ENCODE measurements at regions not wholly inside any gene's neighbourhood (a gene's known extent, or its start where the extent isn't known, plus 50 kb on each side); places are given as distances from the start of the nearest gene placed in this dataset.

DNA sequence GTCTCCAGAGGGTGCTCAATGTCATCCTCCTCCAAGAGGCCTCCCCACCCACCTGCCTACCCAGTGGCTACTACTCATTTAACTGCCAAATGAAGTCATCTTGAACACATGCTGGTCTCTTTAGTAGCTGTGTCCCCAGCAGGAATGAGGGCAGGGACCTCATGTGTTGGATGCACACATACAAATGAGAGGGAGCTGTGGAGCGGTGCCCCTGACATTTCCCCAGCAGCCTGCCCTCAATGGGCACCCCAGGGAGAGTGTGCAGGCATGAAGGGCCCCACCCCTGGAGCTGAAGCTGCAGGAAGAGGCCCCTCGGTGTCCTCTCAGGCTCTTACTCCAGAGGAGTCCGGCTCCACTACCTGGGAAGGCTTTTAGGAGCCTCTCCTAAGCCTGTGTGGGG is 1322.7 kb downstream of the UQCRFS1 start:
- no peak overlapping the region for H3K4me3 Mint-ChIP-seq
- no peaks in the 10 kb centered on the region for H3K4me1 Mint-ChIP-seq

DNA sequence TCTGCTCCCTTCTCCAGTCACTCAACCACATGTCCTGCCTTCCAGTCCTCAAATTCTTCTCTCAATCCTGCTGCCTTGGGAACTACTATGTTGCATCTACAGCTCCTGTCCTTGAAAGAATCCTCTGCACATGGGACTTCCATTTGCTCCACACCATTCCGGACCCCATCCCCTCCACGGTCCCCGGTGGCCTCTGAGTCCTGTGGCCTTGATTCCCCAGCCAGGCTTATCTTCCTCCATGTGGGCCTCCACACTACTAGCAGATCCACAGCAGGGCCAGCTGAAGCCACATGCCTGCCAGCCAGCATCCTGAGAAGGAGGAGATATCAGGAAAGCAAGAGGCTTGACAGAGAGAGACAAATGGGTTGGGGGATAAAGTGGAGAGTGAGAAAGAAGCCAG is 1323.8 kb downstream of the UQCRFS1 start:
- peaks cover 8 to 25% (median 17%) of the 10 kb centered on the region in 6 donors for H3K9me3 Mint-ChIP-seq
- no peak overlapping the region for H3K27ac Mint-ChIP-seq
- H3K4me3 Mint-ChIP-seq = no peak overlapping the region
- DNase-seq = no peak
- no peaks in the 10 kb centered on the region for H3K36me3 Mint-ChIP-seq
- peaks cover 0 to 2% (median 0%) of the 10 kb centered on the region in 3 donors for H3K27me3 Mint-ChIP-seq (ENCODE audit: low read depth in 3 of 3)
- no peaks in the 10 kb centered on the region for H3K4me1 Mint-ChIP-seq

More for the DNA sequence above, 1322.7 kb downstream of the UQCRFS1 start:
- Mint-ChIP-seq H3K27me3 (ENCODE audit: low read depth in 3 of 3) (peaks cover 0 to 2% (median 0%) of the 10 kb centered on the region in 3 donors), H3K27ac (no peak overlapping the region), H3K9me3 (peaks cover 8 to 32% (median 19%) of the 10 kb centered on the region in 6 donors), H3K36me3 (no peaks in the 10 kb centered on the region)
- no peak for DNase-seq

DNA sequence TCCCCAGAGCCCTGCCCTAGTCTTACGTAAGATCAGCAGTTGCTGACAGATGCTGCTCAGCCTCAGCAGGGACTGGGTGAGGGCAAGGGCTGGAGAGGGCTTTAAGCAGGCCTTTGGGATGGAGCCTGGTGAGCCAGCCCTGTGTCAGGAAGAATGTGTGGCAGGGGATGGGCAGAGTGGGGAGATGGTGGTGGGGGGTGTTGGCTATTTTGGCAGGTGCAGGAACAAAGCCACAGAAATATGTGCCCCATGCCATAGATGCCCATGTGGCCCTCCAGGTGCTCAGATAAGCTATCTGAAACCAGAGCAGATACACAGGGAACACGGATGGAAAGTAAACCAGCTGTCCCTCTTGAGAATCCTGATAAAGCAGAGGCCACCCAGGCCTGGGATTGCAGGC is 1325.0 kb downstream of the UQCRFS1 start:
- DNase-seq = no peak
- H3K4me1 Mint-ChIP-seq = no peaks in the 10 kb centered on the region
- H3K27ac Mint-ChIP-seq = no peak overlapping the region
- H3K4me3 Mint-ChIP-seq = no peak overlapping the region
- peaks cover 8 to 19% (median 15%) of the 10 kb centered on the region in 6 donors for H3K9me3 Mint-ChIP-seq
- H3K27me3 Mint-ChIP-seq (ENCODE audit: low read depth in 3 of 3) = peaks cover 0 to 2% (median 0%) of the 10 kb centered on the region in 3 donors
- no peaks in the 10 kb centered on the region for H3K36me3 Mint-ChIP-seq

DNA sequence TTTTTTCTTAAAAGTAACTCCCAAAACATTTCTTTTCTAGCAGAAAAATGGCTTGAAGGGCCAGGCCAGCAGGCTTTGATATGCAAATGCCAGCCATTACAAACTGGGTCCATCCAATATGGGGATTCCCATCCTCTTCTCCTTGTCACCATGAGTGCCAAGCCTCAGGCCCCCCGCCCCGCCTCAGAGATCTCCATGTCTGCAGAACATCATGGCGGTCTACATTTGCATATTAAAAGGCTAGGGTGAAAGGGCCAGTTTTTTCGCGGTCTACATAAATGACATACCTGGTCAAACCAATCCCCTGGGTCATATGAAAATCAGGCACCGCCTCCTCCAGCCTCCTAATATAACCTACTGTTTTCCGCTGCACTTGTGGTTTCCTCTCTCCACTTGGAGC is 1327.6 kb downstream of the UQCRFS1 start:
- H3K27ac Mint-ChIP-seq = no peak overlapping the region
- H3K36me3 Mint-ChIP-seq = no peaks in the 10 kb centered on the region
- H3K4me3 Mint-ChIP-seq = no peak overlapping the region
- H3K4me1 Mint-ChIP-seq = no peaks in the 10 kb centered on the region
- DNase-seq = no peak
- peaks cover 0 to 2% (median 0%) of the 10 kb centered on the region in 3 donors for H3K27me3 Mint-ChIP-seq (ENCODE audit: low read depth in 3 of 3)
- peaks cover 3 to 19% (median 13%) of the 10 kb centered on the region in 6 donors for H3K9me3 Mint-ChIP-seq

DNA sequence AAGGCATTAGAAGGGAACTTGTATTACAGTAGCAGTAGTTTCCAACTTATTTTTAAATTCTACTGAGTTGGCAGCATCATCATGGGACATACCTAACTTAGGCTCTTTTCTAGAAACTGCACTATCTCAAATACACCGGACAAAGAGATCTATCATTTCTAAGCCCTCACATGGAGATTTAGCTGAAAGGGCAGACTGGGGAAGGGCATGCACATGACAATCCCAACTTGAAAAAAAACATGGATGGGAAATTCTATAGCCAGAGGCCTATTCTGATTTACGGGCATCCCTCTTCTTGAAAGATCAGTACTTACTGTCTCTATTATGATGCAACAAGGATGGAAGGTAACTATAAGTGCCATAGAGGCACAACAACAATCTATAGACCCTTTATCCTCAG is 1328.6 kb downstream of the UQCRFS1 start:
- H3K9me3 Mint-ChIP-seq = peaks cover 3 to 19% (median 13%) of the 10 kb centered on the region in 6 donors
- no peaks in the 10 kb centered on the region for H3K4me1 Mint-ChIP-seq
- no peak for DNase-seq
- H3K4me3 Mint-ChIP-seq = no peak overlapping the region
- H3K27ac Mint-ChIP-seq = no peak overlapping the region
- no peaks in the 10 kb centered on the region for H3K36me3 Mint-ChIP-seq
- no peaks in the 10 kb centered on the region for H3K27me3 Mint-ChIP-seq (ENCODE audit: low read depth in 3 of 3)

DNA sequence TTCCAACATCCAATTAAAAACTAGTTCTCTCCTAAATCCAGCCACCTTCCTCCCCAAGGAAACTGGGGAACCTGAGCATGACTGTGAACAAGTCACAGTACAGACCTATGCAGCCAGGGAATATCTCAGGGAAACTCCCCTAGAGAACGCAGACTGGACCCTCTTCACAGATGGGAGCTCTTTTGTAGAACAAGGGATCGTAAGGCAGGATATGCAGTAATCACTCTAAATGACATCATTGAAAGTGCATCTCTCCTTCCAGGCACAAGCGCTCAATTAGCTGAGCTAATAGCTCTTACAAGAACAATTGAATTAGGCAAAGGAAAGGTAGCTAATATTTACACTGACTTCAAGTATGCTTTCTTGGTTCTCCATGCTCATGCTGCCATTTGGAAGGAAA is 1331.7 kb downstream of the UQCRFS1 start:
- peaks cover 0 to 2% (median 0%) of the 10 kb centered on the region in 3 donors for H3K27me3 Mint-ChIP-seq (ENCODE audit: low read depth in 3 of 3)
- H3K4me3 Mint-ChIP-seq = no peak overlapping the region
- no peak for DNase-seq
- H3K27ac Mint-ChIP-seq = no peak overlapping the region
- peaks cover 3 to 12% (median 4%) of the 10 kb centered on the region in 6 donors for H3K9me3 Mint-ChIP-seq
- no peaks in the 10 kb centered on the region for H3K4me1 Mint-ChIP-seq
- H3K36me3 Mint-ChIP-seq = peaks cover 0 to 6% (median 0%) of the 10 kb centered on the region in 3 donors

DNA sequence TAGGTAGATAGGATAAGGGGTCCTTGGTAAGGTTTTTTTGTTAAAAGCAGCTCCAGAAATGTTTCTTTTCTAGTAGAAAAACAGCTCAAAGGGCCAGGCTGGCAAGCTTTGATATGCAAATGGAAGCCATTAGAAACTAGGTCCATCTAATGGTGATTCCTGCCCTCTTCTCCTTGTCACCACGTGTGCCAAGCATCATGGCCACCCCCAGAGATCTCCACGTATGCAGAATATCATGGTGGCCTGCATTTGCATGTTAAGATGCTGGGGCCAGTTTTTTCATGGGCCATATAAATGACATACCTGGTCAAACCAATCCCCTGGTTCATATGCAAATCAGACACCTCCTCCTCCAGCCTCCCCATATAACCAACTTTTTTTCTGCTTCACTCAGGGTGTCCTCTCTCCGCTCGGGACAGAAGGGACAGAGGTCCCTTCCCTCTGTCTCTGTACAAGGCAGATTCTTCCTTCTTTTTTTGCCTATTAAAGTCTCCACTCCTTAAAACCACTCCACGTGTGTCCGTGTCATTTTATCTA is 1335.9 kb downstream of the UQCRFS1 start:
- H3K4me3 Mint-ChIP-seq = no peak overlapping the region
- H3K27ac Mint-ChIP-seq = no peak overlapping the region
- peaks cover 0 to 2% (median 0%) of the 10 kb centered on the region in 3 donors for H3K27me3 Mint-ChIP-seq (ENCODE audit: low read depth in 3 of 3)
- DNase-seq = no peak
- H3K4me1 Mint-ChIP-seq = no peaks in the 10 kb centered on the region
- H3K9me3 Mint-ChIP-seq = peaks cover 3 to 20% (median 11%) of the 10 kb centered on the region in 6 donors
- peaks cover 0 to 6% (median 0%) of the 10 kb centered on the region in 3 donors for H3K36me3 Mint-ChIP-seq

DNA sequence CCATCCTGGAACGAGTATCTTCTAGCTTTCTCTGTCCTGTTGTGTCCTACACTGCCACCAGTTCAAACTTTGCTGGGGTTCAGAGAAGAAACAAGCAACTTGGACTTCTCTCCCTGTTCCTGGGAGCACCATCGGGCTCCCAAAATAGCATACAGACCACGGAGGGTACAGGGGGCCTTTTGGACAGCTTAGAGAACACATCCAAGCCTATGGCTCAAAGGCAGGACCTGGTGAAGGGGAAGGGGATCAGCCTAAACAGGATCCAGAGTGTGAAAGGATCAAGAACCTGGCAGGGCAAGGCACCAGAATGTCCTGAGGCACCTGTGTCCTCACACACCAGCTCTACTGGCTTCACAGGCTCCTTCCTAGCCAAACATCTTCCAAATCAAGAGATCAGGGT is 1336.5 kb downstream of the UQCRFS1 start:
- peaks cover 3 to 21% (median 12%) of the 10 kb centered on the region in 6 donors for H3K9me3 Mint-ChIP-seq
- peaks cover 0 to 6% (median 0%) of the 10 kb centered on the region in 3 donors for H3K36me3 Mint-ChIP-seq
- no peak overlapping the region for H3K4me3 Mint-ChIP-seq
- no peak overlapping the region for H3K27ac Mint-ChIP-seq
- H3K27me3 Mint-ChIP-seq (ENCODE audit: low read depth in 3 of 3) = peaks cover 0 to 2% (median 0%) of the 10 kb centered on the region in 3 donors
- no peaks in the 10 kb centered on the region for H3K4me1 Mint-ChIP-seq
- DNase-seq = no peak

DNA sequence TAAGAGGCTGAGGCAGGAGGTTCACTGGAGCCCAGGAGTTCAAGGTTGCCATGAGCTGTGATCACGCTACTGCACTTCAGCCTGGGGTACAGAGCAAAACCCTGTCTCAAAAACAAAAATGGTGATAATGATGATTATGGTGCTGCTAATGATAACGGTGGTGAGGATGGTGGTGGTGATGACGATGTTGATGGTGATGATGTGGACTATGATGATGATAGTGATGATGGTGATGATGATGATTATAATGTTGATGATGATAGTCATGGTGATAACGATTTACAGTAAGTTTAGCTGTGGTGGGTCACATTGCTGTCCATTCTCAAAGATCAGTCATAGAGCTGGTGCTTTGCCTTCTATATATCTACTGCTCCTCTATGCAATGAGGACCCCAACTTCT is 1340.6 kb downstream of the UQCRFS1 start:
- Mint-ChIP-seq H3K27ac (no peak overlapping the region), H3K4me3 (no peak overlapping the region), H3K9me3 (peaks cover 2 to 40% (median 17%) of the 10 kb centered on the region in 6 donors), H3K27me3 (ENCODE audit: low read depth in 3 of 3) (no peaks in the 10 kb centered on the region), H3K36me3 (peaks cover 0 to 5% (median 0%) of the 10 kb centered on the region in 3 donors), H3K4me1 (no peaks in the 10 kb centered on the region)
- DNase-seq = no peak

DNA sequence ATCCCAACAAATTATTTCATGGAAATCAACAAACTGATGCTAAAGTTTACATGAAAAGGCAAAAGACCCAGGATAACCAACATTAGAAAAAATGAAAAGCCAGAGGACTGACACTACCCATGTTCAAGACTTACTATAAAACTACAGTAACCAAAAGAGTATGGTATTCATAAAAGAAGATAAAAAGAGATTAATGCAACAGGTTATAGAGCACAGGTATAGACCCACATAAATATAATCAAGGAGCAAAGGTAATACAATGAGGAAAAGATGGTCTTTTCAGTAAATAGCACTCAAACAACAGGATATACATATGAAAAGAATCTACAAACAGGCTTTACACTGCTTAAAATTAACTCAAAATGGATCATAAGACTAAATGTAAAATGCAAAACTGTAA is 1342.7 kb downstream of the UQCRFS1 start:
- no peak overlapping the region for H3K27ac Mint-ChIP-seq
- H3K9me3 Mint-ChIP-seq = peaks cover 8 to 49% (median 21%) of the 10 kb centered on the region in 6 donors
- H3K4me3 Mint-ChIP-seq = no peak overlapping the region
- DNase-seq = no peak
- H3K36me3 Mint-ChIP-seq = peaks cover 0 to 9% (median 0%) of the 10 kb centered on the region in 3 donors
- no peaks in the 10 kb centered on the region for H3K27me3 Mint-ChIP-seq (ENCODE audit: low read depth in 3 of 3)
- no peaks in the 10 kb centered on the region for H3K4me1 Mint-ChIP-seq

DNA sequence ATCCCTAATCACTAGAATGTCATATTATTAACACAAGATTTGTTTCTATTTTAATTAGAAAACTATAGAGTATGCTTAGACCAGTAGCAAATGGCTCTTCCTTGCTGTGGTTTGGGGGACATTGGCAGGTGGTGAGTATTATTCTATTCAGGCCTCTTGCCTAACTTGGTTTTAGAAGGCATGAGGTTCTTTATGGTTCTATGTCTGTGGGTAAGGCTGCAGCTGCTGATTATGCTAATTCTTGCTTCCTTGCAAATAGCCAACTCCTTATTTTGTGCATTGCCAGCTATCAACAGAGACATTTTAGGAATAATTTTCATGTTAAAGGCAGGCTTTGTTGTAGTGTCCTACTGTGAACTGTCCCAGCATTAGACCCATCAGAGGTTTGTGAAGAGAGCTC is 1344.9 kb downstream of the UQCRFS1 start:
- Mint-ChIP-seq H3K4me3 (no peak overlapping the region), H3K9me3 (peaks cover 15 to 53% (median 32%) of the 10 kb centered on the region in 6 donors), H3K27ac (no peak overlapping the region), H3K27me3 (ENCODE audit: low read depth in 3 of 3) (no peaks in the 10 kb centered on the region), H3K36me3 (peaks cover 0 to 9% (median 0%) of the 10 kb centered on the region in 3 donors), H3K4me1 (no peaks in the 10 kb centered on the region)
- DNase-seq = no peak

DNA sequence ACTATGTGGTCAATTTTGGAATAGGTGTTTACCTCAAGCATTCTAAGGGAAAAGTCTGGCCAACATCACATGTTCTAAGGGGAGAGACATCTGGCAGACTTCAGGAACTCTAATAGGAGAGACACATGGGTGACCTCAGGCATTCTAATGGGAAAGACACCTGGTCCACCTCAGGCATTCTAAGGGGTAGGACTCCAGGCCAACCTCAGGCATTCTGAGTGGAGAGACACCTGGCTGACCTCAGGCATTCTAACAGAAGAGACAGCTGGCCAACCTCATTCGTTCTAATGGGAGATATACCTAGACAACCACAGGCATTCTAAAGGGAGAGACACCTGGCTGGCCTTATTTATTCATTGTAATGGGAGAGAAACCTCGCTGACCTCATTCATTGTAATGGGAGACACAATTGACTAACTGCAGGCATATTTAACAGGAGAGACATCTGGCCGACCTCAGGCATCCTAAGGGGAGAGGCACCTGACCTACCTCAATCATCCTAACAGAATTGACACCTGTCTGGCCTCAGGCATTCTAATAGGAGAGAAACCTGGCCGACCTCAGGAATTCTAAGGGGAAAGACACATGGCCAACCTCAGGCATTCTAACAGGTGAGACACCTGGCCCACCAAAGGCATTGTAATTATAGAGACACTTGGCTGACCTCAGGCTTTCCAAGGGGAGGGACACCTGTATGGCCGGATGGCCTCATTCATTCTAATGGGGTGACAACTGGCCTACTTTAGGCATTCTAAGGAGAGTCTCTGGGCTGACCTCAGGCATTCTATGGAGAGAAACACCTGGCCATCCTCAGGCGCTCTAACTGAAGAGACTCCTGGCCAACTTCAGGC is 1346.8 kb downstream of the UQCRFS1 start:
- peaks cover 22 to 55% (median 39%) of the 10 kb centered on the region in 6 donors for H3K9me3 Mint-ChIP-seq
- H3K36me3 Mint-ChIP-seq = peaks cover 0 to 9% (median 0%) of the 10 kb centered on the region in 3 donors
- H3K27me3 Mint-ChIP-seq (ENCODE audit: low read depth in 3 of 3) = no peaks in the 10 kb centered on the region
- H3K4me1 Mint-ChIP-seq = no peaks in the 10 kb centered on the region
- H3K4me3 Mint-ChIP-seq = no peak overlapping the region
- DNase-seq = no peak
- no peak overlapping the region for H3K27ac Mint-ChIP-seq

DNA sequence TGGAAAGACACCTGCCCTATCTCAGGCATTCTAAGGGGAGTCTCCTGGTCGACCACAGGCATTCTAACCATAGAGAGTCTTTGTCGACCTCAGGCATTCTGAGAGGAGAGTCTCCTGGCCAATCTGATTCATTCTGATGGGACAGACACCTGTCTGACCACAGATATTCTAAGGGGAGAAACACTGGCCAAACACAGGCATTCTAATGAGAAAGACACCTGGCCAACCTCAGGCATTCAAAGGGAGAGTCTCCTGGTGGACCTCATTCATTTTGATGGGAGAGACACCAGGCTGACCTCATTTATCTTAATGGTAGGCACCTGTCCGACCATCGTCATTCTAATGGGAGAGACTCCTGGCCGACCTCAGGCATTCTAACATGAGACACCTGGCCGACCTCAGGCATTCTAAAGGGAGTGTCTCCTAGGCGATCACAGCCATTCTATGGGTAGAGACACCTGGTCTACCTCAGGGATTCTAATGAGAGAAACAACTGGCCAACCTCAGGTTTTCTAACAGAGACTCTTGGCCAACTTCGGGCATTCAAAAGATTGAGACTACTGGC is 1351.5 kb downstream of the UQCRFS1 start:
- no peak overlapping the region for H3K4me3 Mint-ChIP-seq
- no peaks in the 10 kb centered on the region for H3K4me1 Mint-ChIP-seq
- peaks cover 0 to 2% (median 0%) of the 10 kb centered on the region in 3 donors for H3K27me3 Mint-ChIP-seq (ENCODE audit: low read depth in 3 of 3)
- peaks cover 40 to 86% (median 67%) of the 10 kb centered on the region in 6 donors for H3K9me3 Mint-ChIP-seq
- peaks cover 0 to 9% (median 5%) of the 10 kb centered on the region in 3 donors for H3K36me3 Mint-ChIP-seq
- DNase-seq = no peak
- no peak overlapping the region for H3K27ac Mint-ChIP-seq

Data from immature natural killer cell (primary cell).